ENCODE measurements at regions not wholly inside any gene's neighbourhood (a gene's known extent, or its start where the extent isn't known, plus 50 kb on each side); places are given as distances from the start of the nearest gene placed in this dataset.

DNA sequence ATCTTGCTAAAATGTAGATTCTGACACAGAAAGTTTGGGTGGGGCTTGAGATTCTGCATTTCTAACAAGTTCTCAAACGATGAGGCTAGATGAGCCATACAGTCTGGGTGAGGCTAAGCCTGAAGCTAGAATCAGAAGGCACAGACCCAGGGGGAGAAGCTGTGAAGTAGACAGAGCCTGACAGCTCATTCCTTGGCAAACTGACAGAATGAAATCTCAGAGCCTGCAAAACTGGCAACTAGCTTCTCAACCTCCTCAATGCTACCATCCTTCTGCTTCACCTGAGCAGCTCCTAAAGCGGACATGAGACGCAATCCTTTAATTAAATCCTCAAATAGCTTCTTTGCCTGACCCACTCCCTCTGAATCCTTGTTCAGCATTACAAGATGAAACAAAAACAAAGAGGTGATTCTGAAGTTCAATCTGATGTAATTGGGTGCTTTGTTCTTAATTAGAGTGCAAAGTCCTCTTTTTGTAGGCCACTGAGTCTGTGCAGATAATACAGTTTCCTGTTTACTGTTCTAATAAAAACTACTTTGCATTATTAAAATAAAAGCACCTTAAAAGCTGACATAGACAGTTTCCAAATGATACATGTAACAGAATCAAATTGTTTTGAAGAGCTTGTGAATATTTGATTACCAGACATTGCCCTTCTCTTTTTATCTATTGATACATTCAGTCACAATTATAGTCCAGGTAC is 71.0 kb upstream of the BMP2K start:
- Histone ChIP-seq H3K9me2 (replicated peaks; ENCODE audit: insufficient read depth, low read length) (no peaks in the 10 kb centered on the region), H3K27ac (ENCODE audit: low read length) (no peak overlapping the region), H3K36me3 (replicated peaks; ENCODE audit: insufficient read depth, low read length) (no peaks in the 10 kb centered on the region), H3K9me3 (replicated peaks; ENCODE audit: insufficient read depth, low read length) (no peaks in the 10 kb centered on the region), H3K4me1 (ENCODE audit: low read length) (no peaks in the 10 kb centered on the region), H4K20me1 (ENCODE audit: insufficient read depth, low read length) (no peaks in the 10 kb centered on the region), H3F3A (ENCODE audit: insufficient read depth, low read length) (no peaks in the 10 kb centered on the region), H3K79me2 (ENCODE audit: low read length) (no peaks in the 10 kb centered on the region), H2AFZ (ENCODE audit: low read length) (no peak overlapping the region), H3K27me3 (replicated peaks; ENCODE audit: insufficient read depth, low read length) (no peaks in the 10 kb centered on the region), H3K4me2 (ENCODE audit: low read depth, low read length) (no peak overlapping the region), H3K9ac (ENCODE audit: low read length) (no peak overlapping the region), H3K4me3 (ENCODE audit: low read length) (no peak overlapping the region)
- DNase-seq = no peak
- TF ChIP-seq, protein P1, sequence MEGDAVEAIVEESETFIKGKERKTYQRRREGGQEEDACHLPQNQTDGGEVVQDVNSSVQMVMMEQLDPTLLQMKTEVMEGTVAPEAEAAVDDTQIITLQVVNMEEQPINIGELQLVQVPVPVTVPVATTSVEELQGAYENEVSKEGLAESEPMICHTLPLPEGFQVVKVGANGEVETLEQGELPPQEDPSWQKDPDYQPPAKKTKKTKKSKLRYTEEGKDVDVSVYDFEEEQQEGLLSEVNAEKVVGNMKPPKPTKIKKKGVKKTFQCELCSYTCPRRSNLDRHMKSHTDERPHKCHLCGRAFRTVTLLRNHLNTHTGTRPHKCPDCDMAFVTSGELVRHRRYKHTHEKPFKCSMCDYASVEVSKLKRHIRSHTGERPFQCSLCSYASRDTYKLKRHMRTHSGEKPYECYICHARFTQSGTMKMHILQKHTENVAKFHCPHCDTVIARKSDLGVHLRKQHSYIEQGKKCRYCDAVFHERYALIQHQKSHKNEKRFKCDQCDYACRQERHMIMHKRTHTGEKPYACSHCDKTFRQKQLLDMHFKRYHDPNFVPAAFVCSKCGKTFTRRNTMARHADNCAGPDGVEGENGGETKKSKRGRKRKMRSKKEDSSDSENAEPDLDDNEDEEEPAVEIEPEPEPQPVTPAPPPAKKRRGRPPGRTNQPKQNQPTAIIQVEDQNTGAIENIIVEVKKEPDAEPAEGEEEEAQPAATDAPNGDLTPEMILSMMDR (IDR thresholded peaks at IDR 0.05; ENCODE audit: low read length) = no peak
- TF ChIP-seq EZH2 (optimal IDR thresholded peaks at IDR 0.05; ENCODE audit: low read depth, low read length) (no peak), EZH2phosphoT487 (IDR thresholded peaks at IDR 0.05; ENCODE audit: low read length) (no peak)

DNA sequence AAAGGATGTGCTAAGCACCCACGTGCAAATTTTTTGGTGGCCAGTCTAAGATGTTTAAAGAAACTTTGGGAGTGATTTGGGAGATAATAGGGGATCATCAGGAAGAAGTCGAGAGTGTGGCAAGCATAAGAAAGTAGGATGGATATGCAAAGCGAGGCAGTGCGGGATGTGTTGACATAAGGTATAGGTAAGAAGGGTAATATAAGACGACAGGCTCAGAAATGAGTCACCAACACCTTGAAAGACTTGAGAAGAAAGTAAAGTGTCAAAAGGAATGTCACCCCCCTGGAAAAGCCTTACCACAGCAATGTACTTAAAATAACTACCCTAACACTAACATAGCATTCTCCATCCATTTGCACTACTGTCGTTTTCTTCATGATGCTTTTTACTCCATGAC is 69.8 kb upstream of the BMP2K start:
- H3K4me3 ChIP-seq (ENCODE audit: low read length) = no peak overlapping the region
- H3K79me2 ChIP-seq (ENCODE audit: low read length) = no peaks in the 10 kb centered on the region
- H3F3A ChIP-seq (ENCODE audit: insufficient read depth, low read length) = no peaks in the 10 kb centered on the region
- TF ChIP-seq, protein P1 (IDR thresholded peaks at IDR 0.05; ENCODE audit: low read length) = no peak
- TF ChIP-seq EZH2phosphoT487 (IDR thresholded peaks at IDR 0.05; ENCODE audit: low read length) (no peak), EZH2 (optimal IDR thresholded peaks at IDR 0.05; ENCODE audit: low read depth, low read length) (no peak)
- H3K9me2 ChIP-seq (replicated peaks; ENCODE audit: insufficient read depth, low read length) = no peaks in the 10 kb centered on the region
- H3K27me3 ChIP-seq (replicated peaks; ENCODE audit: insufficient read depth, low read length) = no peaks in the 10 kb centered on the region
- no peak overlapping the region for H3K9ac ChIP-seq (ENCODE audit: low read length)
- H4K20me1 ChIP-seq (ENCODE audit: insufficient read depth, low read length) = no peaks in the 10 kb centered on the region
- H3K4me2 ChIP-seq (ENCODE audit: low read depth, low read length) = no peak overlapping the region
- no peaks in the 10 kb centered on the region for H3K36me3 ChIP-seq (replicated peaks; ENCODE audit: insufficient read depth, low read length)
- DNase-seq = no peak
- no peak overlapping the region for H2AFZ ChIP-seq (ENCODE audit: low read length)
- H3K9me3 ChIP-seq (replicated peaks; ENCODE audit: insufficient read depth, low read length) = no peaks in the 10 kb centered on the region
- no peak overlapping the region for H3K27ac ChIP-seq (ENCODE audit: low read length)
- H3K4me1 ChIP-seq (ENCODE audit: low read length) = no peaks in the 10 kb centered on the region

DNA sequence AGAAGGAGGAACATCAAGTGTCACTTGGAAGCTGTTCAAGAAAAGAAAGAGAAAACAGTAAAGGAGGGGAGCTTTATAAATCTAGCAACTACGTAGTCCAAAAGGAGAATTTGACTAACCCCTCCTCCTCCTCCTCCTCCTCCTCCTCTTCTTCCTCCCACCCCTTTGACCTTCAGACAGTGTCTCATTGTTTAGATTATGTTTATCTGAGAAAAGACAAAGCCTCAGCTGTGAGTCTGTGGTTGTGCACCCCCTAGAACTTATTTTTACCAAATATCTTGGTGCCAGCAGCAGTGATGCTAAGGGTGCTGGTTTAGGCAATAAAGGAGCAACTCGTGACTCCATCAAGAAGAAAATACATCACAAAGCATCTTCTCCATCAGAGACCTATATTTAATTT is 68.9 kb upstream of the BMP2K start:
- no peak overlapping the region for H2AFZ ChIP-seq (ENCODE audit: low read length)
- no peak for DNase-seq
- no peak overlapping the region for H3K4me3 ChIP-seq (ENCODE audit: low read length)
- no peak overlapping the region for H3K27ac ChIP-seq (ENCODE audit: low read length)
- H3K27me3 ChIP-seq (replicated peaks; ENCODE audit: insufficient read depth, low read length) = no peaks in the 10 kb centered on the region
- H3K79me2 ChIP-seq (ENCODE audit: low read length) = no peaks in the 10 kb centered on the region
- no peaks in the 10 kb centered on the region for H3K9me3 ChIP-seq (replicated peaks; ENCODE audit: insufficient read depth, low read length)
- H3K9ac ChIP-seq (ENCODE audit: low read length) = no peak overlapping the region
- no peaks in the 10 kb centered on the region for H3K36me3 ChIP-seq (replicated peaks; ENCODE audit: insufficient read depth, low read length)
- no peaks in the 10 kb centered on the region for H3F3A ChIP-seq (ENCODE audit: insufficient read depth, low read length)
- no peak overlapping the region for H3K4me2 ChIP-seq (ENCODE audit: low read depth, low read length)
- H4K20me1 ChIP-seq (ENCODE audit: insufficient read depth, low read length) = no peaks in the 10 kb centered on the region
- TF ChIP-seq EZH2 (optimal IDR thresholded peaks at IDR 0.05; ENCODE audit: low read depth, low read length) (no peak), EZH2phosphoT487 (IDR thresholded peaks at IDR 0.05; ENCODE audit: low read length) (no peak)
- TF ChIP-seq, protein P1 (IDR thresholded peaks at IDR 0.05; ENCODE audit: low read length) = no peak
- H3K4me1 ChIP-seq (ENCODE audit: low read length) = no peaks in the 10 kb centered on the region
- no peaks in the 10 kb centered on the region for H3K9me2 ChIP-seq (replicated peaks; ENCODE audit: insufficient read depth, low read length)
